ENCODE measurements at regions not wholly inside any gene's neighbourhood (a gene's known extent, or its start where the extent isn't known, plus 50 kb on each side); places are given as distances from the start of the nearest gene placed in this dataset.
A peak's percentile ranks its signal among the peaks of the same experiment; 100 is the strongest.

DNA sequence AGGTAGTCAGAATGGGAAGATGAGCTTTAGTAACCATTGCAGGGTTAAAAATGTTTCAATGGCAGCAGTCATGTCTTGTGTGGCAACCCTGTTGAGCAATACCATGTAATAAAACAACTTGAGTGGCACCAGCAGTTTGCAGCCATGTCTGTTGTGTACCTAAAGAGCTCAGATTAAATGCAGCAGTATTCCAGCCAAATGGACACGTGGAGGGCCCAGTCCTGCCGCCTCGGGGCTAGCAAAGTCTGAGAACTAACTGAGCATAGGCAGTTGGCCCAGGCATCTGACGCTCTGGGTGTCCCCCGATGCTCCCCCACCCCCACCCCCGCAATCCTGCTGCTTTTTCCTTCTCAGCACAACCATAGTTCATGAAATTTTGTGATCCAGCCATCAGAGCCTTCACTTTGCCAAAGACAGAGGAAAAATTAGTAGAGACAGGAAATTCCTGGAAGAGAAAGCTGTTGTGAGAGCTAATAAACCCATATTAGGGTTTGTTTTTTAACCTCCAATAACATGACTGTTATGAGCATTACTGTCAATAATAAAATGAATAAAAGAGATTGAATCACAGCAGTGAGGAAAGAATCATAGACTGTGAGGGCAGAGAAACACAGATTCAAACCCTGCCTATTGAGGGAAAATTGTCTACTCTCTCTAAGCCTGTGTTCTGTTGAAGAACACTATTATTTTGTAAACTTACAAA lies 220.6 kb upstream of the RHOBTB1 start:
- no peak overlapping the region for H3K27ac ChIP-seq (ENCODE audit: insufficient read depth, low read length)
- TF ChIP-seq, protein P1, sequence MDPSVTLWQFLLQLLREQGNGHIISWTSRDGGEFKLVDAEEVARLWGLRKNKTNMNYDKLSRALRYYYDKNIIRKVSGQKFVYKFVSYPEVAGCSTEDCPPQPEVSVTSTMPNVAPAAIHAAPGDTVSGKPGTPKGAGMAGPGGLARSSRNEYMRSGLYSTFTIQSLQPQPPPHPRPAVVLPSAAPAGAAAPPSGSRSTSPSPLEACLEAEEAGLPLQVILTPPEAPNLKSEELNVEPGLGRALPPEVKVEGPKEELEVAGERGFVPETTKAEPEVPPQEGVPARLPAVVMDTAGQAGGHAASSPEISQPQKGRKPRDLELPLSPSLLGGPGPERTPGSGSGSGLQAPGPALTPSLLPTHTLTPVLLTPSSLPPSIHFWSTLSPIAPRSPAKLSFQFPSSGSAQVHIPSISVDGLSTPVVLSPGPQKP (IDR thresholded peaks at IDR 0.05; ENCODE audit: borderline replicate concordance, low read depth, low read length): no peak
- TF ChIP-seq MXI1 (IDR thresholded peaks at IDR 0.05; ENCODE audit: borderline replicate concordance, low read depth, low read length) (no peak), CEBPB (IDR thresholded peaks at IDR 0.05; ENCODE audit: low read depth, low read length) (peak; percentile 56), RFX5 (IDR thresholded peaks at IDR 0.05; ENCODE audit: low read depth, low read length) (no peak)
- TF ChIP-seq, protein P2, sequence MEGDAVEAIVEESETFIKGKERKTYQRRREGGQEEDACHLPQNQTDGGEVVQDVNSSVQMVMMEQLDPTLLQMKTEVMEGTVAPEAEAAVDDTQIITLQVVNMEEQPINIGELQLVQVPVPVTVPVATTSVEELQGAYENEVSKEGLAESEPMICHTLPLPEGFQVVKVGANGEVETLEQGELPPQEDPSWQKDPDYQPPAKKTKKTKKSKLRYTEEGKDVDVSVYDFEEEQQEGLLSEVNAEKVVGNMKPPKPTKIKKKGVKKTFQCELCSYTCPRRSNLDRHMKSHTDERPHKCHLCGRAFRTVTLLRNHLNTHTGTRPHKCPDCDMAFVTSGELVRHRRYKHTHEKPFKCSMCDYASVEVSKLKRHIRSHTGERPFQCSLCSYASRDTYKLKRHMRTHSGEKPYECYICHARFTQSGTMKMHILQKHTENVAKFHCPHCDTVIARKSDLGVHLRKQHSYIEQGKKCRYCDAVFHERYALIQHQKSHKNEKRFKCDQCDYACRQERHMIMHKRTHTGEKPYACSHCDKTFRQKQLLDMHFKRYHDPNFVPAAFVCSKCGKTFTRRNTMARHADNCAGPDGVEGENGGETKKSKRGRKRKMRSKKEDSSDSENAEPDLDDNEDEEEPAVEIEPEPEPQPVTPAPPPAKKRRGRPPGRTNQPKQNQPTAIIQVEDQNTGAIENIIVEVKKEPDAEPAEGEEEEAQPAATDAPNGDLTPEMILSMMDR (conservative IDR thresholded peaks at IDR 0.05; ENCODE audit: low read depth, low read length): no peak
- no peak overlapping the region for H3K4me2 ChIP-seq (ENCODE audit: low read depth, low read length)
- no peak overlapping the region for H2BK20ac ChIP-seq (ENCODE audit: low read depth, low read length)
- ChIA-PET POLR2A (ENCODE audit: unreplicated experiment) (no interaction called here), CTCF (interaction anchor here (0.6 kb wide), 2 partner anchors 916 to 1303 kb away, joined by 3 read pairs; no protein-coding TSS in a partner anchor)
- no peak overlapping the region for H2BK15ac ChIP-seq (ENCODE audit: low read depth, low read length)
- no peak overlapping the region for H3K18ac ChIP-seq (ENCODE audit: low read depth, low read length)
- no peak overlapping the region for H2AFZ ChIP-seq (replicated peaks; ENCODE audit: low read length, poor library complexity)
- in situ Hi-C loops (cut with MboI; ENCODE audit: low sequenced_read_pairs) (no loop called here), intact Hi-C loops (cut with micrococcal nuclease) (no loop called here), dilution Hi-C loops (cut with HindIII; ENCODE audit: low sequenced_read_pairs, unreplicated experiment) (no loop called here)
- H3K9me3 ChIP-seq (ENCODE audit: control insufficient read depth, insufficient read depth, low read length): no peaks in the 10 kb centered on the region
- no peak overlapping the region for H2AK5ac ChIP-seq (ENCODE audit: low read depth, low read length)
- ATAC-seq (ENCODE audit: low read depth) (no peak), DNase-seq (no peak)
- peaks cover 2% of the 10 kb centered on the region for H3K4me1 ChIP-seq (ENCODE audit: control insufficient read depth, insufficient read depth, low read length)
- H4K5ac ChIP-seq (ENCODE audit: low read depth, low read length): no peak overlapping the region
- H3K36me3 ChIP-seq (ENCODE audit: control insufficient read depth, insufficient read depth, low read length): no peaks in the 10 kb centered on the region
- no peaks in the 10 kb centered on the region for H3K9me1 ChIP-seq (ENCODE audit: insufficient read depth, low read length)
- no peak overlapping the region for H2BK5ac ChIP-seq (ENCODE audit: low read depth, low read length, poor library complexity, severe bottlenecking)
- H3K14ac ChIP-seq (replicated peaks; ENCODE audit: low read depth, low read length): no peak overlapping the region
- no CpG with 5 or more reads among the region's 6 CpGs for WGBS, 2 experiments (ENCODE audit: extremely low coverage in 2 of 2, insufficient read length in 1 of 2)
- H4K91ac ChIP-seq (ENCODE audit: insufficient read depth, low read depth, low read length): no peak overlapping the region
- no peak overlapping the region for H3K56ac ChIP-seq (ENCODE audit: extremely low read depth, insufficient read depth, low read length)
- no peak overlapping the region for H3K23ac ChIP-seq (ENCODE audit: low read depth, low read length)
- no peaks in the 10 kb centered on the region for H3K27me3 ChIP-seq (ENCODE audit: control insufficient read depth, insufficient read depth, low read length)
- H3K9ac ChIP-seq (ENCODE audit: low read depth, low read length): no peak overlapping the region
- no peak overlapping the region for H2BK120ac ChIP-seq (ENCODE audit: low read depth, low read length)
- no peak overlapping the region for H2AK9ac ChIP-seq (replicated peaks; ENCODE audit: low read depth, low read length, poor library complexity)
- H3K4ac ChIP-seq (ENCODE audit: low read depth, low read length): no peak overlapping the region
- no peak overlapping the region for H3K4me3 ChIP-seq (ENCODE audit: insufficient read depth, low read depth, low read length)
- no TSS peak for BruUV-seq (replicated peaks)
- no peak overlapping the region for H4K8ac ChIP-seq (ENCODE audit: low read depth in 2 of 2, low read length in 2 of 2)
- H3K79me1 ChIP-seq (ENCODE audit: low read depth in 1 of 2, low read length in 2 of 2): no peaks in the 10 kb centered on the region
- no peaks in the 10 kb centered on the region for H4K20me1 ChIP-seq (ENCODE audit: insufficient read depth, low read length)
